ENCODE measurements at regions not wholly inside any gene's neighbourhood (a gene's known extent, or its start where the extent isn't known, plus 50 kb on each side); places are given as distances from the start of the nearest gene placed in this dataset.

DNA sequence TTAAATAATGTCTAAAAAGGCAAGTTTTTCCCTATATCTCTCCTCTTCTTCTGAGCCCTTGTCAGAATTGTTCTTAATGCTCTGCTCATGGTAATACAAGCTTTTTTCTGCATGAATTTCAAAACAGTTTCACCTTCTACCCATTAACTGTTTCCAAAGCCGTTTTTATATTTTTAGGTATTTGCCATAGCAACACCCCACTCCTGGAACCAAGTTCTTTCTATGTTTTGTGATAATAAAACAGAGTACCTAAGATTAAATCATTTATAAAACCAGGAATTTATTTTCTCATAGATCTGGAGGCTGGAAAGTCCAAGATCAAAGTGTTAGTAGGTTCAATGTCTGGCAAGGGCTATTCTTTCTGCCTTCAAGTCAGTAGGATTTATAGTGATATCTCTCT lies 497.4 kb downstream of the ETS1 start:
- no peaks in the 10 kb centered on the region for H3K4me1 ChIP-seq
- H3K27ac ChIP-seq = no peak overlapping the region
- no peak for DNase-seq
- H3K4me3 ChIP-seq = no peak overlapping the region
- H3K36me3 ChIP-seq = no peaks in the 10 kb centered on the region
- intact Hi-C loops (cut with DNase I; ENCODE audit: low total_unique reads) = no loop called here
- no peaks in the 10 kb centered on the region for H3K27me3 ChIP-seq
- peaks cover 0 to 6% (median 0%) of the 10 kb centered on the region in 3 donors for H3K9me3 ChIP-seq
- TF ChIP-seq, protein P1, sequence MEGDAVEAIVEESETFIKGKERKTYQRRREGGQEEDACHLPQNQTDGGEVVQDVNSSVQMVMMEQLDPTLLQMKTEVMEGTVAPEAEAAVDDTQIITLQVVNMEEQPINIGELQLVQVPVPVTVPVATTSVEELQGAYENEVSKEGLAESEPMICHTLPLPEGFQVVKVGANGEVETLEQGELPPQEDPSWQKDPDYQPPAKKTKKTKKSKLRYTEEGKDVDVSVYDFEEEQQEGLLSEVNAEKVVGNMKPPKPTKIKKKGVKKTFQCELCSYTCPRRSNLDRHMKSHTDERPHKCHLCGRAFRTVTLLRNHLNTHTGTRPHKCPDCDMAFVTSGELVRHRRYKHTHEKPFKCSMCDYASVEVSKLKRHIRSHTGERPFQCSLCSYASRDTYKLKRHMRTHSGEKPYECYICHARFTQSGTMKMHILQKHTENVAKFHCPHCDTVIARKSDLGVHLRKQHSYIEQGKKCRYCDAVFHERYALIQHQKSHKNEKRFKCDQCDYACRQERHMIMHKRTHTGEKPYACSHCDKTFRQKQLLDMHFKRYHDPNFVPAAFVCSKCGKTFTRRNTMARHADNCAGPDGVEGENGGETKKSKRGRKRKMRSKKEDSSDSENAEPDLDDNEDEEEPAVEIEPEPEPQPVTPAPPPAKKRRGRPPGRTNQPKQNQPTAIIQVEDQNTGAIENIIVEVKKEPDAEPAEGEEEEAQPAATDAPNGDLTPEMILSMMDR (IDR thresholded peaks at IDR 0.05) = no peak

DNA sequence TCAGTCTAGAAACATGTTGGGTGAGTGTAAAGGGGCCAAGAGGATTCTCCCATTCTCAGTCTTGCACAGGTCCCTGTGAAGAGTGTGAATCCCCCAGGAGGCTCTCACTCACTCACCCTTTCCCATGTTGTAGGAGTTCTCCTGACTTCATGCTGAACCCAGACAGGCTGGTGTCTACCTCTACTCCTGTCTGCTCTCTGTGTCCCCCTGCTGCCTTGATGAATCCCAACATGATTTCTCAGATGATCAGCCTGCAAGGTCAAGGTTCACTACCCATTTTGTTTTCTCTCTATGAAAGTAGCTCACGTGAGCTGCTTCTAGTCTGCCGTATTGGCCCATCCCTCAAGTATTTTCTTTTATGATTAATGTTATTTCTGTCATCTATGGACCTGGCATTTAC lies 500.6 kb downstream of the ETS1 start:
- no peak for DNase-seq
- H3K9me3 ChIP-seq = peaks cover 0 to 6% (median 0%) of the 10 kb centered on the region in 3 donors
- H3K27ac ChIP-seq = no peak overlapping the region
- no peaks in the 10 kb centered on the region for H3K36me3 ChIP-seq
- no peaks in the 10 kb centered on the region for H3K4me1 ChIP-seq
- no peak overlapping the region for H3K4me3 ChIP-seq
- intact Hi-C loops (cut with DNase I; ENCODE audit: low total_unique reads) = no loop called here
- H3K27me3 ChIP-seq = no peaks in the 10 kb centered on the region
- TF ChIP-seq, protein P1 (IDR thresholded peaks at IDR 0.05) = no peak

DNA sequence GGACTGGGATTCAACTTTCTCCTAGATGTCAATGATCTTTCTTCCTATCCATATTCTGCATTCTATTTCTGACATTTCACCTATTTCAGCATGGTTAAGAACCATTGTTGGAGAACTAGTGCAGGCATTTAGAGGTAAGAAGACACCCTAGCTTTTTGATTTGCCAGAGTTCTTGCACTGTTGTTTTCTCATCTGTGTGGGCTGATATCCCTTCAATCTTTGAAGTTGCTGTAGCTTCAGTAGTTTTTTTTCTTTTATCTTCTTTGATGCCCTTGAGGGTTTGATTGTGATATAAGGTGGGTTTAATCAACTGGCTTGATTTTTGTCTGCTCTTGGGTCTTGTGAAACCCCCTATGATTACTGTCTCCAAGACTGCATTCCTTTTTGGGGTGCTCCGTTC lies 502.1 kb downstream of the ETS1 start:
- intact Hi-C loops (cut with DNase I; ENCODE audit: low total_unique reads) = no loop called here
- Histone ChIP-seq H3K4me1 (no peaks in the 10 kb centered on the region), H3K27ac (no peak overlapping the region), H3K27me3 (no peaks in the 10 kb centered on the region), H3K4me3 (no peak overlapping the region), H3K36me3 (no peaks in the 10 kb centered on the region), H3K9me3 (peaks cover 0 to 6% (median 0%) of the 10 kb centered on the region in 3 donors)
- no peak for DNase-seq
- TF ChIP-seq, protein P1 (IDR thresholded peaks at IDR 0.05) = no peak

DNA sequence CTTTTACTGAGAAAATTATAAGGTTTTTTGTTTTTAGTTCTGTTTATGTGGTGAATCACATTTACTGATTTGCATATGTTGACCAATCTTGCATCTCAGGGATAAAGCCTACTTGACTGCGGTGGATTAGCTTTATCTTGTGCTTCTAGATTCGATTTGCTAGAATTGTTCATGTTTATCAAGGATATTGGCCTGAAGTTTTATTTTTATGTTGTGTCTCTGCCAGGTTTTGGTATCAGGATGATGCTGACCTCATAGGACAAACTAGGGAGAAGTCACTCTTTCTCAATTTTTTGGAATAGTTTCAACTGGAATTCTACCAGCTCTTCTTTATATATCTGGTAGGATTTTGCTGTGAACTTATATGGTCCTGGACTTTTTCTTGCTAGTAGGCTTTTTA lies 504.8 kb downstream of the ETS1 start:
- no peaks in the 10 kb centered on the region for H3K9me3 ChIP-seq
- H3K27me3 ChIP-seq = no peaks in the 10 kb centered on the region
- intact Hi-C loops (cut with DNase I; ENCODE audit: low total_unique reads) = no loop called here
- DNase-seq = no peak
- H3K4me3 ChIP-seq = no peak overlapping the region
- TF ChIP-seq, protein P1 (IDR thresholded peaks at IDR 0.05) = no peak
- no peaks in the 10 kb centered on the region for H3K36me3 ChIP-seq
- no peaks in the 10 kb centered on the region for H3K4me1 ChIP-seq
- H3K27ac ChIP-seq = no peak overlapping the region

DNA sequence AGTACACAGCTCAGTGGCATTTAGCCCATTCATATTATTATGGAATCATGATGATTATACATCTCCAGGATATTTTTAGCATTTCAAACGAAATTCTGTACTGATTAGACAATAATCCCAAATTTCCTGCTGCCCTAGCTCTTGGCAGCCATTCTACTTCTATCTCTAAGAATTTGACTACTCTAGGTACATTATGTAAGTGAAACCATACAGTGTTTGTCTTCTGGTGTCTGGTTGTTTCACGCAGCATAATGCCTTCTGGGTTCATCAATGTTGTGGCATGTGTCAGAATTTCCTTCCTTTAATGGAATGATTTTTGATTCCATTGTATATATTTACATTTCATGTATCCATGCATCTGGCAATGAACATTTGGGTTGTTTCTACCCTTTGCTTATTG lies 517.7 kb downstream of the ETS1 start:
- H3K9me3 ChIP-seq = no peaks in the 10 kb centered on the region
- H3K4me3 ChIP-seq = no peak overlapping the region
- DNase-seq = no peak
- no peaks in the 10 kb centered on the region for H3K36me3 ChIP-seq
- H3K27me3 ChIP-seq = no peaks in the 10 kb centered on the region
- peaks cover 0 to 3% (median 0%) of the 10 kb centered on the region in 4 donors for H3K4me1 ChIP-seq
- no peak overlapping the region for H3K27ac ChIP-seq
- TF ChIP-seq, protein P1 (IDR thresholded peaks at IDR 0.05) = no peak
- intact Hi-C loops (cut with DNase I; ENCODE audit: low total_unique reads) = no loop called here

DNA sequence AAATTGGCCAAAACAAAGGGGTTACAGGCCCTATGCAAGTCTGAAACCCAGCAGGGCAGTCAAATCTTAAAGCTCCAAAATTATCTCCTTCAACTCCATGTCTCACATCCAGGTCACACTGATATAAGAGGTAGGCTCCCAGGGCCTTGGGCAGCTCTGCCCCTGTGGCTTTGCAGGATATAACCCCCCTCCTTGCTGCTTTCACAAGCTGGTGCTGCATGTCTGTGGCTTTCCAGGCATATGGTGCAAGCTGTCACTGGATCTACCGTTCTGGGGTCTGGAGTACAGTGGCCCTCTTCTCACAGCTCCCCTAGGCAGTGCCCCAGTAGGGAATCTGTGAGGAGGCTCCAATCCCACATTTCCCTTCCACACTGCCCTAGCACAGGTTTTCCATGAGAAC lies 519.6 kb downstream of the ETS1 start:
- intact Hi-C loops (cut with DNase I; ENCODE audit: low total_unique reads) = no loop called here
- H3K4me1 ChIP-seq = peaks cover 0 to 3% (median 0%) of the 10 kb centered on the region in 4 donors
- no peaks in the 10 kb centered on the region for H3K9me3 ChIP-seq
- DNase-seq = no peak
- no peak overlapping the region for H3K27ac ChIP-seq
- no peaks in the 10 kb centered on the region for H3K27me3 ChIP-seq
- H3K4me3 ChIP-seq = no peak overlapping the region
- TF ChIP-seq, protein P1 (IDR thresholded peaks at IDR 0.05) = no peak
- H3K36me3 ChIP-seq = no peaks in the 10 kb centered on the region

All from tibial artery (tissue), 4 donors.